NCI-H1436 treated with DMSO at 0.1 percent for 48 hours (cell line): ENCODE measurements at regions not wholly inside any gene's neighbourhood (a gene's known extent, or its start where the extent isn't known, plus 50 kb on each side); places are given as distances from the start of the nearest gene placed in this dataset.

Experiments used
- DNase-seq: peaks from one replicate; lab custom pipeline; 2025; lab: John Stamatoyannopoulos, UW

GRCh38 chr17:77887110-77887463 lies 71.4 kb upstream of the TNRC6C start:
- DNase-seq = no peak

- DNase-seq = peak; percentile 43
Measured at GRCh38 chr17:77887464-77888241, 70.8 kb upstream of the TNRC6C start.

GRCh38 chr17:77888242-77889134 lies 70.0 kb upstream of the TNRC6C start:
- DNase-seq = no peak

GRCh38 chr17:77889135-77889505 lies 69.4 kb upstream of the TNRC6C start:
- no peak for DNase-seq

- DNase-seq = no peak
Measured at GRCh38 chr17:77889866-77890760, 68.4 kb upstream of the TNRC6C start.

- DNase-seq = no peak
Measured at GRCh38 chr17:77890771-77891170, 67.7 kb upstream of the TNRC6C start.

- no peak for DNase-seq
Measured at GRCh38 chr17:77891602-77892001, 66.9 kb upstream of the TNRC6C start.

- no peak for DNase-seq
Measured at GRCh38 chr17:77892031-77892430, 66.5 kb upstream of the TNRC6C start.

GRCh38 chr17:77892469-77893143 lies 65.9 kb upstream of the TNRC6C start:
- no peak for DNase-seq

GRCh38 chr17:77893144-77894044 lies 65.1 kb upstream of the TNRC6C start:
- no peak for DNase-seq

- DNase-seq = no peak
Measured at GRCh38 chr17:77894126-77894956, 64.2 kb upstream of the TNRC6C start.

- no peak for DNase-seq
Measured at GRCh38 chr17:77897741-77898301, 60.7 kb upstream of the TNRC6C start.

GRCh38 chr17:77898521-77899434 lies 59.7 kb upstream of the TNRC6C start:
- no peak for DNase-seq

- DNase-seq = no peak
Measured at GRCh38 chr17:77899498-77899897, 59.0 kb upstream of the TNRC6C start.

- no peak for DNase-seq
Measured at GRCh38 chr17:77901481-77901880, 57.0 kb upstream of the TNRC6C start.

- no peak for DNase-seq
Measured at GRCh38 chr17:77905266-77905665, 53.2 kb upstream of the TNRC6C start.

GRCh38 chr17:77905766-77906165 lies 52.7 kb upstream of the TNRC6C start:
- no peak for DNase-seq

GRCh38 chr17:77906377-77906871 lies 52.1 kb upstream of the TNRC6C start:
- no peak for DNase-seq
